OCI-LY1 (cell line): ENCODE measurements at regions not wholly inside any gene's neighbourhood (a gene's known extent, or its start where the extent isn't known, plus 50 kb on each side); places are given as distances from the start of the nearest gene placed in this dataset.

Experiments used
- H2AFZ ChIP-seq: fragments of 200-600 bp; sonication (generic), shearing (Covaris generic); 2 replicates; pipeline ENCODE4 v1.6.0; 2014; ENCODE audit warnings: antibody characterized with exemption, mild to moderate bottlenecking, low read length
- H3F3A ChIP-seq: fragments of 200-600 bp; sonication (generic), shearing (Covaris generic); 2 replicates; pipeline ENCODE4 v1.6.0; 2014; ENCODE audit warnings: mild to moderate bottlenecking, antibody characterized with exemption, low read length, moderate library complexity; ENCODE audit not compliant: insufficient read depth
- H3K27ac ChIP-seq: fragments of 200-600 bp; sonication (generic); 2 replicates; pipeline ENCODE4 v1.5.1; 2014; ENCODE audit warnings: low read length, mixed run types, mild to moderate bottlenecking, low read depth; ENCODE audit not compliant: poor library complexity, severe bottlenecking
- H3K27me3 ChIP-seq: fragments of 200-600 bp; sonication (generic); 2 replicates; pipeline ENCODE4 v1.6.0; 2014; ENCODE audit warnings: antibody characterized with exemption, mild to moderate bottlenecking, low read length, moderate library complexity; ENCODE audit not compliant: insufficient read depth
- H3K36me3 ChIP-seq: fragments of 200-600 bp; sonication (generic); 2 replicates; pipeline ENCODE4 v1.6.1; 2014; ENCODE audit warnings: mild to moderate bottlenecking, antibody characterized with exemption, low read length, moderate library complexity, mixed read lengths; ENCODE audit not compliant: insufficient read depth
- H3K4me1 ChIP-seq: fragments of 200-600 bp; sonication (generic); 2 replicates; pipeline ENCODE4 v1.5.1; 2014; ENCODE audit warnings: mild to moderate bottlenecking, low read length, moderate library complexity; ENCODE audit not compliant: insufficient read depth, severe bottlenecking
- H3K4me2 ChIP-seq: fragments of 200-600 bp; sonication (generic), shearing (Covaris generic); 2 replicates; pipeline ENCODE4 v1.6.1; 2014; ENCODE audit warnings: low read length
- H3K4me3 ChIP-seq: fragments of 200-600 bp; sonication (generic); 2 replicates; pipeline ENCODE4 v1.5.1; 2014; ENCODE audit warnings: low read length, low read depth, mild to moderate bottlenecking, mixed read lengths; ENCODE audit not compliant: poor library complexity, severe bottlenecking
- H3K79me2 ChIP-seq: fragments of 200-600 bp; shearing (Covaris generic); 2 replicates; pipeline ENCODE4 v1.6.1; 2016; ENCODE audit warnings: mixed run types, low read length, mixed read lengths; ENCODE audit not compliant: insufficient read depth
- H3K9ac ChIP-seq: fragments of 200-600 bp; sonication (generic), shearing (Covaris generic); 2 replicates; pipeline ENCODE4 v1.6.1; 2014; ENCODE audit warnings: mild to moderate bottlenecking, low read length, mixed read lengths
- H3K9me2 ChIP-seq: fragments of 200-600 bp; sonication (generic), shearing (Covaris generic); 2 replicates; pipeline ENCODE4 v1.6.1; 2014; ENCODE audit warnings: low read depth, mild to moderate bottlenecking, low read length, mixed read lengths
- H3K9me3 ChIP-seq: fragments of 200-600 bp; shearing (Covaris generic); 2 replicates; pipeline ENCODE4 v1.6.1; 2014; ENCODE audit warnings: low read length, mixed read lengths
- H4K20me1 ChIP-seq: fragments of 200-600 bp; sonication (generic), shearing (Covaris generic); 2 replicates; pipeline ENCODE4 v1.6.0; 2016; ENCODE audit warnings: mild to moderate bottlenecking, low read length; ENCODE audit not compliant: insufficient read depth
- CTCF ChIP-seq: fragments of 200-600 bp; sonication (generic), shearing (Covaris generic); IDR thresholded peaks from 2 replicates; pipeline ENCODE4 v1.5.1; 2017; ENCODE audit warnings: mild to moderate bottlenecking, antibody characterized with exemption, low read length, moderate library complexity, mixed read lengths
- EZH2 ChIP-seq: fragments of 200-600 bp; sonication (generic), shearing (Covaris generic); IDR thresholded peaks from 2 replicates; pipeline ENCODE4 v1.8.0; 2017; ENCODE audit warnings: borderline replicate concordance, mixed run types, mild to moderate bottlenecking, antibody characterized with exemption, low read length, moderate library complexity, mixed read lengths

- Histone ChIP-seq H3K4me3 (no peak overlapping the region), H3K27ac (no peak overlapping the region), H3K4me1 (no peaks in the 10 kb centered on the region), H3K27me3 (0 out of 2 replicates have a peak, but pooled peaks cover 4% of the 10 kb centered on the region), H3K36me3 (no peaks in the 10 kb centered on the region), H3K9me2 (no peaks in the 10 kb centered on the region), H3K9ac (no peak overlapping the region), H3F3A (no peaks in the 10 kb centered on the region), H4K20me1 (no peaks in the 10 kb centered on the region), H3K4me2 (no peak overlapping the region), H2AFZ (no peak overlapping the region), H3K79me2 (no peaks in the 10 kb centered on the region), H3K9me3 (no peaks in the 10 kb centered on the region)
- no peak for TF ChIP-seq CTCF
- TF ChIP-seq EZH2 = no peak
Observed at GRCh38 chr7:45500257-45500656, 73.9 kb upstream of the ADCY1 start.

- Histone ChIP-seq H3K9me2 (no peaks in the 10 kb centered on the region), H3K9ac (no peak overlapping the region), H3K9me3 (no peaks in the 10 kb centered on the region), H3K4me2 (no peak overlapping the region), H3F3A (no peaks in the 10 kb centered on the region), H4K20me1 (no peaks in the 10 kb centered on the region), H3K27me3 (no peaks in the 10 kb centered on the region), H3K36me3 (no peaks in the 10 kb centered on the region), H3K4me3 (no peak overlapping the region), H3K27ac (no peak overlapping the region), H3K79me2 (no peaks in the 10 kb centered on the region), H2AFZ (no peak overlapping the region), H3K4me1 (no peaks in the 10 kb centered on the region)
- TF ChIP-seq EZH2 (no peak), CTCF (no peak)
Observed at GRCh38 chr7:45501791-45502190, 72.4 kb upstream of the ADCY1 start.

- Histone ChIP-seq H3K4me1 (no peaks in the 10 kb centered on the region), H3K27me3 (no peaks in the 10 kb centered on the region), H3K9ac (no peak overlapping the region), H3K27ac (no peak overlapping the region), H3K79me2 (no peaks in the 10 kb centered on the region), H3K9me2 (no peaks in the 10 kb centered on the region), H3K4me2 (no peak overlapping the region), H3K4me3 (no peak overlapping the region), H3K9me3 (no peaks in the 10 kb centered on the region), H3K36me3 (no peaks in the 10 kb centered on the region), H2AFZ (no peak overlapping the region), H4K20me1 (no peaks in the 10 kb centered on the region), H3F3A (no peaks in the 10 kb centered on the region)
- TF ChIP-seq CTCF (no peak), EZH2 (no peak)
Observed at GRCh38 chr7:45506059-45506458, 68.1 kb upstream of the ADCY1 start.
